Brain microvascular endothelial cell (primary cell): ENCODE measurements at regions not wholly inside any gene's neighbourhood (a gene's known extent, or its start where the extent isn't known, plus 50 kb on each side); places are given as distances from the start of the nearest gene placed in this dataset.
"Not testable (repeated sequence)": the region's sequence is repeated elsewhere in the genome, so short reads cannot be mapped to it uniquely, and the experiment has no call there.

ENCODE experiments used
- DNase-seq: peaks from one replicate; pipeline ENCODE4 v3.0.0-alpha.2; 2020
- H3K27ac ChIP-seq: fragments of 250-450 bp; sonication (Bioruptor Pico); 2 replicates; pipeline ENCODE4 v1.5.1; 2020; ENCODE audit warnings: mild to moderate bottlenecking, moderate library complexity
- H3K27me3 ChIP-seq: fragments of 250-450 bp; sonication (Bioruptor Pico); replicated peaks from 2 replicates; pipeline ENCODE4 v1.5.1; 2020; ENCODE audit warnings: mild to moderate bottlenecking
- H3K36me3 ChIP-seq: fragments of 250-450 bp; sonication (Bioruptor Pico); replicated peaks from 2 replicates; pipeline ENCODE4 v1.5.1; 2020; ENCODE audit warnings: mild to moderate bottlenecking
- H3K4me3 ChIP-seq: 2 replicates; pipeline ENCODE4 v1.5.1; 2011; ENCODE audit warnings: low read depth, mild to moderate bottlenecking, control low read depth, low read length, moderate library complexity
- in situ Hi-C: cut with HindIII; loops from 2 replicates; pipeline ENCODE4 v1.10.0; 2017; ENCODE audit warnings: low sequenced_read_pairs, low pct_ligation_motif_present
- TF ChIP-seq, protein P1 (sequence below): IDR thresholded peaks from 2 replicates; pipeline ENCODE4 v1.5.1; 2011; ENCODE audit warnings: low read depth, mild to moderate bottlenecking, moderate library complexity, low read length, control low read depth, inconsistent platforms; ENCODE audit errors: missing control alignments

GRCh38 chr1:80349218-80349617 is 1342.7 kb upstream of the ADGRL4 start:
- no peaks in the 10 kb centered on the region for H3K27me3 ChIP-seq
- TF ChIP-seq, protein P1, sequence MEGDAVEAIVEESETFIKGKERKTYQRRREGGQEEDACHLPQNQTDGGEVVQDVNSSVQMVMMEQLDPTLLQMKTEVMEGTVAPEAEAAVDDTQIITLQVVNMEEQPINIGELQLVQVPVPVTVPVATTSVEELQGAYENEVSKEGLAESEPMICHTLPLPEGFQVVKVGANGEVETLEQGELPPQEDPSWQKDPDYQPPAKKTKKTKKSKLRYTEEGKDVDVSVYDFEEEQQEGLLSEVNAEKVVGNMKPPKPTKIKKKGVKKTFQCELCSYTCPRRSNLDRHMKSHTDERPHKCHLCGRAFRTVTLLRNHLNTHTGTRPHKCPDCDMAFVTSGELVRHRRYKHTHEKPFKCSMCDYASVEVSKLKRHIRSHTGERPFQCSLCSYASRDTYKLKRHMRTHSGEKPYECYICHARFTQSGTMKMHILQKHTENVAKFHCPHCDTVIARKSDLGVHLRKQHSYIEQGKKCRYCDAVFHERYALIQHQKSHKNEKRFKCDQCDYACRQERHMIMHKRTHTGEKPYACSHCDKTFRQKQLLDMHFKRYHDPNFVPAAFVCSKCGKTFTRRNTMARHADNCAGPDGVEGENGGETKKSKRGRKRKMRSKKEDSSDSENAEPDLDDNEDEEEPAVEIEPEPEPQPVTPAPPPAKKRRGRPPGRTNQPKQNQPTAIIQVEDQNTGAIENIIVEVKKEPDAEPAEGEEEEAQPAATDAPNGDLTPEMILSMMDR: no peak
- no peaks in the 10 kb centered on the region for H3K36me3 ChIP-seq
- in situ Hi-C loops: no loop called here
- H3K4me3 ChIP-seq: no peak overlapping the region
- DNase-seq: no peak
- H3K27ac ChIP-seq: no peak overlapping the region

GRCh38 chr1:80341021-80341420 is 1334.5 kb upstream of the ADGRL4 start:
- H3K36me3 ChIP-seq: no peaks in the 10 kb centered on the region
- no peaks in the 10 kb centered on the region for H3K27me3 ChIP-seq
- TF ChIP-seq, protein P1: no peak
- no peak for DNase-seq
- no peak overlapping the region for H3K27ac ChIP-seq
- in situ Hi-C loops: no loop called here
- H3K4me3 ChIP-seq: no peak overlapping the region

GRCh38 chr1:80318108-80318507 is 1311.6 kb upstream of the ADGRL4 start:
- Histone ChIP-seq H3K36me3 (no peaks in the 10 kb centered on the region), H3K27me3 (no peaks in the 10 kb centered on the region), H3K4me3 (no peak overlapping the region), H3K27ac (no peak overlapping the region)
- in situ Hi-C loops: no loop called here
- no peak for DNase-seq
- TF ChIP-seq, protein P1: no peak

- H3K4me3 ChIP-seq: no peak overlapping the region
- no peak for DNase-seq
- no peaks in the 10 kb centered on the region for H3K27me3 ChIP-seq
- H3K27ac ChIP-seq: no peak overlapping the region
- in situ Hi-C loops: no loop called here
- TF ChIP-seq, protein P1: no peak
- no peaks in the 10 kb centered on the region for H3K36me3 ChIP-seq
Measured at GRCh38 chr1:80310703-80311245, 1304.2 kb upstream of the ADGRL4 start.

DNA sequence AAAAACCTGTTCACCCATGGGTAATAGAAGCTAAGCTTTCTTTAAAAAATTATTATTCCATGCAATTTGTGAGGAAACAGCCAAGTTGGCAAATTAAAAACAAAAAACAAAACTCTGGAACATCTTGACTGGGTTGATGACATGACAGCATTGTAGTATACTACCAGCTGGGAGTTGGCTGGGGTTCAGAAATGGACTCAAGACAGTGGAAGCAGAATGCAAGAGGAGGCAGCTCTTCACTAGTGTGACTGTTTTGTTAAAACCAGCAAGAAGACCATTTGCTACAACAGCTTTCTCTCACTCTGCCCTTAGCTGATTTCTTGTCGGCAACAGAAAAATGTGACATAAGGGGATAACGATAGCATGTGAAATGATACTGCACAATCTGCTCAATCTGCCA is 1298.9 kb upstream of the ADGRL4 start:
- Histone ChIP-seq H3K27ac (no peak overlapping the region), H3K4me3 (no peak overlapping the region), H3K36me3 (no peaks in the 10 kb centered on the region), H3K27me3 (no peaks in the 10 kb centered on the region)
- TF ChIP-seq, protein P1: no peak
- DNase-seq: no peak
- in situ Hi-C loops: no loop called here

DNA sequence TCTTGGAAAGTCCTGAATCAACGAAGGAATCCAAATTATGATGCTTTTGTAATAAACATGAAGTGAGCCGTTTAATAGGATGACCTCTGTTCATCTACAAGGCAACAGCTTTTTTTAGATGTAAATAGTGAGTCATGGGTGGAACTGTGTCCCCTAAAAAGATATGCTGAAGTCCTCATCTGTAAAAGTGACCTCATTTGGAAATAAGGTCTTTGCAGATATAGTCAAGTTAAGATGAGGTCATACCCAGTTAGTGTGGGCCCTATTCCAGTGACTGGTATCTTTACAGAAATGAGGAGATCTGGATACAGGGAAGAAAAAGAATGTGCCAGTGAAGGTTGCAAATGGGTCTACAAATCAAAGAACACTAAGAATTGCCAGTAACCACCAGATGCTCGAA is 1287.3 kb upstream of the ADGRL4 start:
- Histone ChIP-seq H3K36me3 (no peaks in the 10 kb centered on the region), H3K4me3 (no peak overlapping the region), H3K27ac (no peak overlapping the region), H3K27me3 (no peaks in the 10 kb centered on the region)
- DNase-seq: no peak
- TF ChIP-seq, protein P1: no peak
- in situ Hi-C loops: no loop called here

- in situ Hi-C loops: not testable (repeated sequence)
Measured at GRCh38 chr1:80288750-80289149, 1282.2 kb upstream of the ADGRL4 start.

More at GRCh38 chr1:80288750-80289149, 1282.2 kb upstream of the ADGRL4 start:
- H3K27me3 ChIP-seq, H3K4me3 ChIP-seq, H3K27ac ChIP-seq, H3K36me3 ChIP-seq, DNase-seq: not testable (repeated sequence)
